ENCODE measurements at regions not wholly inside any gene's neighbourhood (a gene's known extent, or its start where the extent isn't known, plus 50 kb on each side); places are given as distances from the start of the nearest gene placed in this dataset.

GRCh38 chr5:125005266-125005665 lies 258.8 kb upstream of the ZNF608 start:
- no peak for DNase-seq (ENCODE audit: low read depth)

DNA sequence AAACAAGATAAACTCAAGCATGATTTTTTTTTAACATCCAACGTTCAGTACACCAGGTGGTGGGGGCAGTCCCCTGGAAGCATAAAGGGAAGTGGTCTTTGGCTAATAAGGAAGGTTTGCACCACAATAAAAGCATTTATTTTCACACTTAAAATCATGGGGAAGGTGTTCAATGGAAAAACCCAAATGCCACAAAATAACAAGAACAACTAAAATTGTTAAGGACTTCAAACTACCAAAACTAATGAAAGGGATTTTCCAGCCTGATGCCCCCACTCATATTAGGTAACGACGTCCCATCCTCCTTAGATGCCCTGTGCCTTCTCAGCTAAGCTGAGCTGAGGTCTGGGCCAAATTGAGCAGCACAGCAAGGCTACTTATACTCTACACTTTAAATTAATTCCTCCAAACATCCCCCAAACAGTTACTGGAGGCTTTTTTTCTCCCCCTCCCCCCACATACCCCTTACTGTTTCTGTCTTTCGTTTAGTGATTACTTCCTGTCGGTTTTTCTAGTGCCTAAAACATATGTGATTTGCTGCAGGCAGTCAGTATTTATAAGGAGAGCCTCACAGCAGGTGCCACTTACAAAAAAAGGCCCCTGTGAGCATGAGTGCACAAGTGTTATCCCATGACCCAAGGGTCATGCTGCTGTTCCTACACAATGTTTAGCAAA lies 259.7 kb upstream of the ZNF608 start:
- DNase-seq (ENCODE audit: low read depth), result no peak

DNA sequence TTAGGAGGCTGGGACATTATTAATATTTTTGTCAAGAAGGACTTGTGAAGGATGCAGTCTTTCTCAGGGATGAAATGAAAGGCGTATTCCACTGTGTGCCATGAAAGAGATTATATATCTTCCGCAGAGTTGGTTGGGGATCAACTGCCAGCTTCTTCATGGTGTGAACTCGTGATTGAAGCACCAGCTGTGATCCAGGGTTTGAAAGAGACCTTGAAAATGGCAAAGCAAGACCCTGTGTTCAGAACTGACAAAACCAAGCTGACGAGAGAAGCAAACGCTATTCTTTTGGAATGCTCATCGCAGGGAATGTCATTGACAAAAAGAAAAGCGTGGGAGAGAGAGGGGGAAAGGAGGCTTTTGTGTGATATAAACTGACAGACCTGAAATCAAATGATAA lies 263.9 kb upstream of the ZNF608 start:
- no peak for DNase-seq (ENCODE audit: low read depth)

- no peak for DNase-seq (ENCODE audit: low read depth)
Measured at GRCh38 chr5:125011014-125011413, 264.6 kb upstream of the ZNF608 start.

GRCh38 chr5:125011419-125011818 lies 265.0 kb upstream of the ZNF608 start:
- no peak for DNase-seq (ENCODE audit: low read depth)

DNA sequence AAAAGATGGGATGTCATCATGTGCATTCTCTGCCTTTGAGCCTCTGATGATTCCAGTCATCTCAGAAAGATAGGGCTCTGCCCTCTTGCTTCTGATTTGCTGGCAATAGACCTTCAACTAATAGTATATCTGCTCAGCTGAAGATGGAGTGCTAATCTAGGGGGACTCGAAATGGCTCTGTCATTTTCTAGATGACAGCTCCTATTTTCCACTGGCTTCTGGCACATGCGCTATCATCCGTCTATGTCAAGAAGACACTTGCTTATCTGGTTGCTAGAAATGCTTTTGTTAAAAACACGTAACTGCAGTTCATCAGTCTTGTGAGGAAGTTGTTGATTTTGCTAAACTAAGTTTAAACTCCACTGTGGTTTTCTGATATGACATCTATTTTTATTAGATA lies 265.5 kb upstream of the ZNF608 start:
- no peak for DNase-seq (ENCODE audit: low read depth)

DNA sequence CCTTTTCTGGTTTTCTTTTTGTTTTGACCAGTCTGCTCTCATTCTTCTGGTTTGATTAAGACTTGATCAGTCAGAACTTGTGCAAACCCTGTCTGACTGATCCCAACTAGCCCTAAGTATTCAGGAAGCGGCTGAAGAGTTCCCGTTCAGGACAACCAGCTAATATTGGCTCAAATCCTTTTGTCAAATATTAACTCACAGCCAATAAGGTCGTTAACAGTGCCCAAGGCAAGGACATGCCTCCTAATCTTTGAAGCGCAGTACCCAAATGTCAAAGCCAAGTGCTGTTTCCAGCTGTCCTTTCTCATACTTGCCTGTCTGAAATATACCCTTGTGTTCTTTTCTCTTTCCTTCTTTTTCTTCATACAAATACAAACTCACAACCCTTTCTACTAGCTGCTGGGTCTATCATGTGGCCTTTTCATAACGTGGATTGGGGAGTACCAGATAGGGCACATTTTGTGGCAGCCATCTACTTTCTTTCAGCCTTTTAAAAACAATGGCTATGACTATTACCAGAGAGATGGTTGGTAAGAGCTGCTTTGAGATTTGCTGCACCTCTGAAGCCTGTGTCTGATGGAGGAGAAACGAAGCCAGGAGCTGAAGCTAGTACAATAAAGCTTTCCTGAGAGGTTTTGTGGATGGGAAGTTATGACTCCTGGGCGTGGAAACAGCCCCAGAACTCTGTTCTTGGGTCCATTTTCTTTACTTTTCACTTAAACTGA lies 266.4 kb upstream of the ZNF608 start:
- no peak for DNase-seq (ENCODE audit: low read depth)

DNA sequence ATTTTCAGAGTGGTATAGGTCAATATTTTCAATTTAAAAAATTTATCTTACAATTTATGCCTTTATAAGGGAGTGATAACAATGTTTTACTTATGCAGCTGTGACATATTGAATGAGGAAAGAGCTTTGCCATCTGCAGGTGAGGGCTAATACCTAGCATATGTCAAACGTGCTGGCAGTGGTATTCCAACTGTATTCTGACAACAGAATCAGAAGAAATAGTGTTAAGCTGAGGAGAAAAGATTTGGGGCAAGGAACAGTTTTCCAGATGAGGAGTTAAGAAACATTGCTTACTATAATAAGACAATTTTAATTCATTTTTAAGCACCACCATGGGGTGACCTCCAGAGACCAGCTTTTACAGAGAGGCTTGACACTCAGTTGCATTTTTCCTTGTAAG lies 267.8 kb upstream of the ZNF608 start:
- DNase-seq (ENCODE audit: low read depth), result no peak

DNA sequence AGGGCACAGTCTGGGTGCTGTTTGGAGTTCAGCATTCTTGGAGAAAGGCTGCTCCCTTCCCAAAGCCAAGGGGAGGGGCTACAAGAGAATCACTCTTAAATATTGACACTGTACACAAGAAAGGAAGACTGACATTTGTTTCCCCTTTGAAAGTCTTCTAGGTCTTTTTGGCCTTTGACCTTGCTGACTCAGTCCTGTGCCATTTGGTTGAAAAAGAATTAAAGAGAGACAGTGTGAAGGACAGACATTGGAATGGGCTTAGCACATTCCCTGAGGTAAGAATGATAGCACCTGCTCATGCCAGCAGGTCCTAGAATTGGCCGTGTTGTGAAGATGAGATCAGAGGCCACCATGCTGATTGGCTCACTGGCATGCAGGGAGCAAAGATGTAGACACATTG lies 271.4 kb upstream of the ZNF608 start:
- DNase-seq (ENCODE audit: low read depth), result no peak

GRCh38 chr5:125023673-125024072 lies 277.2 kb upstream of the ZNF608 start:
- no peak for DNase-seq (ENCODE audit: low read depth)

GRCh38 chr5:125026867-125027731 lies 280.7 kb upstream of the ZNF608 start:
- no peak for DNase-seq (ENCODE audit: low read depth)

- DNase-seq (ENCODE audit: low read depth), result no peak
Measured at GRCh38 chr5:125032286-125032685, 285.8 kb upstream of the ZNF608 start.

- DNase-seq (ENCODE audit: low read depth), result no peak
Measured at GRCh38 chr5:125033602-125034001, 287.2 kb upstream of the ZNF608 start.

- no peak for DNase-seq (ENCODE audit: low read depth)
Measured at GRCh38 chr5:125034331-125034730, 287.9 kb upstream of the ZNF608 start.

GRCh38 chr5:125036494-125036893 lies 290.1 kb upstream of the ZNF608 start:
- no peak for DNase-seq (ENCODE audit: low read depth)

GRCh38 chr5:125037020-125037419 lies 290.6 kb upstream of the ZNF608 start:
- no peak for DNase-seq (ENCODE audit: low read depth)

DNA sequence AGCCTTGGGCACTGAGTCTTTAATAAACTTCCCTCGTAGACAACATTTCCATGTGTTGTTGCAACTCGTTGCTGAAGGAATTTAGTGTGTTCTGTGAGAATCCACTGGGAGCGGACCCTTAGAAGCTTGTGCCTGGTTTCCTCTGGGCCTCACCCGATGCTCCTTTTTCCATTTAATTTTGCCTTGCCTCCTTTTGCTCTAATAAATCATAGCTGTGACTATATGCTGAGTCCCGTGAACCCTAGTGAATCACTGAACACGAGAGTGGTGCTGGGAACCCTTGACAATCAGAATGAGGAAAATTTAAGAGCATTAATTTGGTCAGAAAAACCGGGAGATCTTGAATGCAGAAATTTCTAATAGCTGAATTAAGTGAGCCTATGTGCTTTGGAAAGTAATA lies 291.1 kb upstream of the ZNF608 start:
- DNase-seq (ENCODE audit: low read depth), result no peak

GRCh38 chr5:125038477-125038876 lies 292.0 kb upstream of the ZNF608 start:
- DNase-seq (ENCODE audit: low read depth), result no peak

DNA sequence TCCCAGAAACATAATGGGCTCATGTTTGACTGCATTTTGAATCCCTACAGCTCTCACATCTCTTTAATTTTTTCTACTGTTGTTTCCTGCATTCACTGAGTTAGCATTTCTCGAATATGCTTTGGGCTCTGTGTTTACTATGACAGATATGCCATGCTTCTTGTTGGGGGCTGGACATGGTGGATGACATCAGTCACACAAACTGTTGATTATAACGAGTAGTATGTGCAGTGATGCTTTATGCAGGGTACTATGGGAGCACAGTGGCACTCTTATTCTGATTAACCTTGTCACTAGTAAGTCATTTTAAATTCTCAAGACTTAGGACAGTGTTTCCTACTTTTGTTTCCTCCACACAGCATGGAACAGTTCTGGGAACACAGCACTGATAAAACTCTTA lies 295.4 kb upstream of the ZNF608 start:
- no peak for DNase-seq (ENCODE audit: low read depth)

GRCh38 chr5:125042261-125042890 lies 295.9 kb upstream of the ZNF608 start:
- no peak for DNase-seq (ENCODE audit: low read depth)

GRCh38 chr5:125043781-125044391 lies 297.4 kb upstream of the ZNF608 start:
- DNase-seq (ENCODE audit: low read depth), result no peak

Measured in non-pigmented ciliary epithelial cell (primary cell).